K562 (cell line): ENCODE measurements at regions not wholly inside any gene's neighbourhood (a gene's known extent, or its start where the extent isn't known, plus 50 kb on each side); places are given as distances from the start of the nearest gene placed in this dataset.

Experiments
- CHD7 ChIP-seq: fragments of 200-600 bp; sonication (generic); IDR thresholded peaks from one replicate; pipeline ENCODE4 v1.6.1; 2012; ENCODE audit warnings: mild to moderate bottlenecking, low read depth, low read length, inconsistent platforms
- CTCF ChIP-seq, 3 experiments: IDR thresholded peaks in 2 of 3; conservative IDR thresholded peaks in 1 of 3; 2 replicates each; pipeline ENCODE4 v1.5.1; 2011 to 2012; ENCODE audit warnings: low read length in 3 of 3, mild to moderate bottlenecking in 3 of 3, control low read depth in 2 of 3, improper control_type of control experiment in 1 of 3, inconsistent platforms in 1 of 3, low read depth in 1 of 3, mixed read lengths in 1 of 3, moderate library complexity in 1 of 3; ENCODE audit not compliant: insufficient read depth in 2 of 3
- TRIM25 ChIP-seq: fragments of 450-650 bp; IDR thresholded peaks from 2 replicates; pipeline ENCODE4 v1.7.0; 2016; ENCODE audit warnings: borderline replicate concordance
- ZNF232 ChIP-seq: sonication (generic); formaldehyde crosslinking; IDR thresholded peaks from 2 replicates; pipeline ENCODE4 v1.8.0; 2022; ENCODE audit warnings: mild to moderate bottlenecking, missing genetic modification reagents

GRCh38 chr13:38262211-38262610, 87.4 kb upstream of the UFM1 start:
- TF ChIP-seq CHD7, result no peak
- TF ChIP-seq TRIM25, result no peak
- no peak for TF ChIP-seq CTCF (IDR thresholded peaks at IDR 0.05 in 2 of 3, conservative IDR thresholded peaks at IDR 0.05 in 1 of 3; ENCODE audit: insufficient read depth in 2 of 3, low read depth in 1 of 3, low read length in 3 of 3)
- TF ChIP-seq ZNF232 (CRISPR knock-in tag), result no peak
